ENCODE measurements at regions not wholly inside any gene's neighbourhood (a gene's known extent, or its start where the extent isn't known, plus 50 kb on each side); places are given as distances from the start of the nearest gene placed in this dataset.

DNA sequence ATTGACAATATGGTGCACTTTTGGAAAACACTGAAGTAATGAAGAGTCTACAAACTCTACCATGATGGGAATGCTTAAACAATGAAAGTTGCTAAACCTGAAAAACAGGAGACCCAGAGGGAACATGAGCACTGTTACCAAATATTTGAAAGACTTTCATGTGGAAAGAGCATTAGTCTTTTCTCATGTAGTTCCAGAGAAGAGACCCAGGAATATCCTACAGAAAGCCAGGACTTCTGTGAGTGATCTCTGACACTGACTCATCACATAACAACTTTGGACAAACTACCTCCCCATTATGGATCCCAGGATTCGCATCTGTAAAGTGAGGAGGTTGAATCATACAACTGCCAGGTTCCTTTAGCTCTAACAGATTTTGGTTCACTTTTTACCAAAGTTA, 62.2 kb downstream of the FAM181B start:
- ChIA-PET POLR2A (no interaction called here), CTCF (ENCODE audit: low intra/inter-chr PET ratio, low total read pairs) (no interaction called here)
- Histone ChIP-seq H3K4me1 (ENCODE audit: insufficient read depth, low read length) (no peaks in the 10 kb centered on the region), H3K4me3 (replicated peaks in 1 of 3; ENCODE audit: insufficient read depth in 1 of 3, low read depth in 2 of 3, low read length in 3 of 3) (no peak overlapping the region), H3K9ac (ENCODE audit: insufficient read depth, low read depth, low read length) (no peak overlapping the region), H3K79me2 (ENCODE audit: insufficient read depth, low read length) (no peaks in the 10 kb centered on the region), H3K36me3 (replicated peaks in 1 of 2; ENCODE audit: control insufficient read depth in 1 of 2, insufficient read depth in 2 of 2, low read length in 2 of 2) (no peaks in the 10 kb centered on the region), H3K4me2 (ENCODE audit: low read depth, low read length) (no peak overlapping the region), H4K20me1 (ENCODE audit: insufficient read depth, low read length) (no peaks in the 10 kb centered on the region), H2AFZ (ENCODE audit: low read length) (no peak overlapping the region), H3K27me3 (ENCODE audit: control insufficient read depth in 1 of 2, insufficient read depth in 2 of 2, low read length in 2 of 2) (no peaks in the 10 kb centered on the region), H3K9me3 (ENCODE audit: low read length) (no peaks in the 10 kb centered on the region), H3K27ac (ENCODE audit: extremely low read length, insufficient read depth, low read length) (no peak overlapping the region)
- TF ChIP-seq ZSCAN5A (CRISPR knock-in tag; IDR thresholded peaks at IDR 0.05; ENCODE audit: borderline replicate concordance) (no peak), HBP1 (CRISPR knock-in tag; IDR thresholded peaks at IDR 0.05; ENCODE audit: low read depth) (no peak), NR2F1 (CRISPR knock-in tag; IDR thresholded peaks at IDR 0.05) (no peak)
- intact Hi-C loops (cut with micrococcal nuclease; ENCODE audit: unreplicated experiment) (no loop called here), in situ Hi-C loops (cut with HindIII; ENCODE audit: extremely low pct_ligation_motif_present, low pct_unique_long_range_greater_than_20kb) (no loop called here)
- no peak for FAIRE-seq
- no peak for ATAC-seq
- DNase-seq (ENCODE audit: low spot score): no peak
- no TSS peak for BruUV-seq (replicated peaks)
- 0% methylated on average over 1 of the region's 1 CpG for WGBS (ENCODE audit: low lambda C conversion rate)

DNA sequence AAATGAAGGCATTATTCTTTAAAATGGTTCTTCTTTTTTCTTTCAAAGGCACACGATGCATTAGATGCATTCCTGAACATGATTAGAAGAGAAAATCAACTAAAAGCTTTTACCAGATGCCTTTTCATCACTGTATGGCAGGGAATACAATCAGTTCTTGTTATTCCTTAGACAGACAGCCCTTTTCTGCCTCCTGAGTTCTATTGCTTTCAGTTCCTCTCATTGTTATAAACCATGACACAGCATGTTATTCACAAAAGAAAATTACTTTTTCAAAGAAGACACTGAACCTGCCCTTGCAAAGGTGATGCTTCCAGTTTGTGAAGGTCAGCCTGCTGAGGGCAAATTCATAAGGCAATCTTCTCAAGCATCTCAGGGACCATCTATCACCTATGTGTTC, 70.1 kb downstream of the FAM181B start:
- Histone ChIP-seq H3K79me2 (ENCODE audit: insufficient read depth, low read length) (no peaks in the 10 kb centered on the region), H3K27ac (ENCODE audit: extremely low read length, insufficient read depth, low read length) (no peak overlapping the region), H3K4me2 (ENCODE audit: low read depth, low read length) (no peak overlapping the region), H3K9me3 (ENCODE audit: low read length) (no peaks in the 10 kb centered on the region), H3K9ac (ENCODE audit: insufficient read depth, low read depth, low read length) (no peak overlapping the region), H3K27me3 (ENCODE audit: control insufficient read depth in 1 of 2, insufficient read depth in 2 of 2, low read length in 2 of 2) (no peaks in the 10 kb centered on the region), H4K20me1 (ENCODE audit: insufficient read depth, low read length) (no peaks in the 10 kb centered on the region), H3K4me1 (ENCODE audit: insufficient read depth, low read length) (no peaks in the 10 kb centered on the region), H3K36me3 (replicated peaks in 1 of 2; ENCODE audit: control insufficient read depth in 1 of 2, insufficient read depth in 2 of 2, low read length in 2 of 2) (no peaks in the 10 kb centered on the region), H2AFZ (ENCODE audit: low read length) (no peak overlapping the region), H3K4me3 (replicated peaks in 1 of 3; ENCODE audit: insufficient read depth in 1 of 3, low read depth in 2 of 3, low read length in 3 of 3) (no peak overlapping the region)
- WGBS (ENCODE audit: low lambda C conversion rate): 0% methylated on average over 1 of the region's 1 CpG
- in situ Hi-C loops (cut with HindIII; ENCODE audit: extremely low pct_ligation_motif_present, low pct_unique_long_range_greater_than_20kb): no loop called here
- ATAC-seq: no peak
- POLR2A ChIA-PET: no interaction called here
- no peak for DNase-seq (ENCODE audit: low spot score)
- intact Hi-C loops (cut with micrococcal nuclease; ENCODE audit: unreplicated experiment): no loop called here
- no TSS peak for BruUV-seq (replicated peaks)
- CTCF ChIA-PET (ENCODE audit: low intra/inter-chr PET ratio, low total read pairs): no interaction called here
- no peak for FAIRE-seq
- no peak for TF ChIP-seq ZNF414 (CRISPR knock-in tag; IDR thresholded peaks at IDR 0.05)
- TF ChIP-seq ZNF841 (CRISPR knock-in tag; IDR thresholded peaks at IDR 0.05; ENCODE audit: borderline replicate concordance): no peak
- TF ChIP-seq FOXP1 (IDR thresholded peaks at IDR 0.05): no peak
- TF ChIP-seq FOXP1 (CRISPR knock-in tag; IDR thresholded peaks at IDR 0.05): no peak
- no peak for TF ChIP-seq STAG1 (CRISPR knock-in tag; IDR thresholded peaks at IDR 0.05)
- no peak for TF ChIP-seq SOX6 (IDR thresholded peaks at IDR 0.05)
- no peak for TF ChIP-seq SOX6 (CRISPR knock-in tag; IDR thresholded peaks at IDR 0.05)
- no peak for TF ChIP-seq PRDM10 (CRISPR knock-in tag; IDR thresholded peaks at IDR 0.05; ENCODE audit: low read depth)
- no peak for TF ChIP-seq TBX3 (IDR thresholded peaks at IDR 0.05; ENCODE audit: borderline replicate concordance)
- no peak for TF ChIP-seq SYNCRIP (IDR thresholded peaks at IDR 0.05; ENCODE audit: insufficient read depth, low read depth, low read length)
